Cardiac fibroblast (primary cell): ENCODE measurements at regions not wholly inside any gene's neighbourhood (a gene's known extent, or its start where the extent isn't known, plus 50 kb on each side); places are given as distances from the start of the nearest gene placed in this dataset.

ENCODE experiments used
- DNase-seq, 2 donors: peaks; one replicate each; pipeline versions ENCODE4 v3.0.0 to v3.0.0-alpha.2; 2010; ENCODE audit warnings: low read depth in 2 of 2
- H3K4me3 ChIP-seq, 2 donors: replicated peaks in 1 of 2; 1 replicate in 1 of 2; 2 replicates in 1 of 2; pipeline ENCODE4 v1.5.1; 2011; ENCODE audit warnings: low read depth in 2 of 2, low read length in 2 of 2, mild to moderate bottlenecking in 2 of 2, moderate library complexity in 1 of 2
- TF ChIP-seq, protein P1 (sequence below): IDR thresholded peaks from one replicate; pipeline ENCODE4 v1.5.1; 2011; ENCODE audit warnings: low read depth, mild to moderate bottlenecking, low read length, inconsistent platforms

DNA sequence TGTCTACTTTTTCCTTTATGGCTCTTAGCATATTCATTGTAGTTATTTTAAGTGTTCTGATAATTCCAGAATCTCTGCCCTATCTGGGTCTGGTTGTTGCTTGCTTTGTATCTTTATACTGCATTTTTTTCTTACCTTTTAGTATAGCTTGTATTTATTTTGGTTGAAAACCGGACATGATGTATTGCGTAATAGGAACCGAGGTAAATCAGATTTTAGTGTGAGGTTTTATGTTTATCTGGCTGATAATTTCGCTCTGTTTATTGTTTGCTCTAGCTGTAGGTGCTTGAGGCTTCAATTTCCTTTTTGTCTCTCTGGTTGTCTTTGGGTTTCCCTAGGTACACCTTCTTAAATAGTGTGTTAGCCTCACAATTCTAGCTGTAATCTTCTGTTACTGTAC is 263.8 kb upstream of the LCORL start:
- no peak overlapping the region for H3K4me3 ChIP-seq
- no peak for DNase-seq
- TF ChIP-seq, protein P1, sequence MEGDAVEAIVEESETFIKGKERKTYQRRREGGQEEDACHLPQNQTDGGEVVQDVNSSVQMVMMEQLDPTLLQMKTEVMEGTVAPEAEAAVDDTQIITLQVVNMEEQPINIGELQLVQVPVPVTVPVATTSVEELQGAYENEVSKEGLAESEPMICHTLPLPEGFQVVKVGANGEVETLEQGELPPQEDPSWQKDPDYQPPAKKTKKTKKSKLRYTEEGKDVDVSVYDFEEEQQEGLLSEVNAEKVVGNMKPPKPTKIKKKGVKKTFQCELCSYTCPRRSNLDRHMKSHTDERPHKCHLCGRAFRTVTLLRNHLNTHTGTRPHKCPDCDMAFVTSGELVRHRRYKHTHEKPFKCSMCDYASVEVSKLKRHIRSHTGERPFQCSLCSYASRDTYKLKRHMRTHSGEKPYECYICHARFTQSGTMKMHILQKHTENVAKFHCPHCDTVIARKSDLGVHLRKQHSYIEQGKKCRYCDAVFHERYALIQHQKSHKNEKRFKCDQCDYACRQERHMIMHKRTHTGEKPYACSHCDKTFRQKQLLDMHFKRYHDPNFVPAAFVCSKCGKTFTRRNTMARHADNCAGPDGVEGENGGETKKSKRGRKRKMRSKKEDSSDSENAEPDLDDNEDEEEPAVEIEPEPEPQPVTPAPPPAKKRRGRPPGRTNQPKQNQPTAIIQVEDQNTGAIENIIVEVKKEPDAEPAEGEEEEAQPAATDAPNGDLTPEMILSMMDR = no peak

GRCh38 chr4:18278244-18278643 is 256.7 kb upstream of the LCORL start:
- no peak for DNase-seq
- no peak overlapping the region for H3K4me3 ChIP-seq
- TF ChIP-seq, protein P1 = no peak

DNA sequence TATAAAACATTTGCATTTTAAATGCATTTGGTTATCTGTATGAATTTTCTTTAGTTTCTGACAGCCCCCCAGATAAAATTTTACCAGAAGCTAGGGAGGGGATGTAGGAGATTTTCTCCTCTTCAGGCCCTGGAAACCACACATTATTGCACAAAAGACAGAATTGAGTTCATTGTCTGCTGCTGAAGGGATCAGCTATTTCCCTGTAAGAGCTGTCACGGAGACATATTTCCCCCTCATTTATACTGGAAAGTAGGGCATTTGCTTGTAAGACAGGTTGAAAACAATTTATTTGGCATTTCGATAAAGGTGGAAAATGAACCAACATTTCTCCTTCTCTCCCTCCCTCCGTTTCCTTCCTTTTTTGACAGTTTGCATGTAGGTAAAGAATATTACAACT is 241.3 kb upstream of the LCORL start:
- TF ChIP-seq, protein P1 = no peak
- H3K4me3 ChIP-seq = no peak overlapping the region
- DNase-seq = no peak

DNA sequence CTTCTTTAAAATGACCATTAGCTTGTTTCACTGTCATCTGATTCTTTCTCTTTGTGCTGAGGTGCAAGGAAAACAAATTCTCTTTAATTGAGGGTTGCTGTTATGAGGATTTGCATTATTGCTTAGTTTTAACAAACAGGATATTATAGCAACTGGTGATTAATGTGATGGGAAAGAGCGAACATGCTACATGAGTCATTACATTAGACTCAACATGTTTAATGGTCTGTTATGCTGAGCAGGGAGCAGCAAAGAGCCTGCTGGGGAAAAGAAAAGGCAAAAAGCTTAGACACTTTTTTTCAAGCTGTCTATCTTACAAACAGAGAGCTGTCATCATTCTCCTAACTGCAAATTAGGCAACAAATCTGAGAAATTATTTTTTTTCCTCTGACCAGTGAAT is 230.5 kb upstream of the LCORL start:
- DNase-seq = no peak
- H3K4me3 ChIP-seq = no peak overlapping the region
- TF ChIP-seq, protein P1 = no peak

- no peak for DNase-seq
- H3K4me3 ChIP-seq = no peak overlapping the region
- TF ChIP-seq, protein P1 = no peak
Observed at GRCh38 chr4:18250564-18250963, 229.0 kb upstream of the LCORL start.

DNA sequence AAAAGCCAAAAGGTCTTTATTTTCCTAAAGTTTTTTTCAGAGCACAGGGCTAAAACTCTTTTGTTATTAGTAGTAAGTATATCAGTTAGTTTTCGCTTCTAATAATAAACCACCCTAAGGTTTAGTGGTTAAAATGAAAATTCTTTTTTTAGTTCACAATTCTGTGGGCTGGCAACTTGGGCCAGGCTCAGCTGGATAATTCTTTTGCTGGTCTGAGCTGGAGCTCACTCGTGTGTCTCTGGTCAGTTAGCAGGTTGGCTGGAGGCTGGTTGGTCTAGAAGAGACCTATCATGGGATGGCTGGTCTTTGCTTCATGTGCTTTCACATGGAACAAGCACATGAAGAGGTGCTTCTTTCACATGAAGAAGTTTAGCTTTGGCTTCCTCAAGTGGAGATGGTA is 227.1 kb upstream of the LCORL start:
- TF ChIP-seq, protein P1 = no peak
- no peak overlapping the region for H3K4me3 ChIP-seq
- DNase-seq = no peak

GRCh38 chr4:18247189-18247588 is 225.6 kb upstream of the LCORL start:
- no peak for DNase-seq
- no peak overlapping the region for H3K4me3 ChIP-seq
- TF ChIP-seq, protein P1 = no peak
